Caco-2 (cell line): ENCODE measurements at regions not wholly inside any gene's neighbourhood (a gene's known extent, or its start where the extent isn't known, plus 50 kb on each side); places are given as distances from the start of the nearest gene placed in this dataset.

Experiments
- BruUV-seq: library from RNA; stranded (reverse); fragments of 400-500 nt; replicated peaks from 2 replicates; lab custom pipeline; 2021; lab: Mats Ljungman, UMichigan
- CTCF ChIA-PET: fragments of 300-600 bp; sonication (Branson Sonifier 250); formaldehyde crosslinking; loops from one replicate; lab custom pipeline; 2022; ENCODE audit warnings: antibody characterized with exemption; lab: Charles Lee
- POLR2A ChIA-PET: fragments of 300-600 bp; sonication (Branson Sonifier 250); formaldehyde crosslinking; loops from one replicate; lab custom pipeline; 2022; ENCODE audit warnings: antibody characterized with exemption; lab: Charles Lee
- DNase-seq, 2 experiments: peaks; one replicate each; pipeline versions ENCODE4 v3.0.0 to v3.0.0-alpha.2; 2020 to 2022
- H3K27me3 ChIP-seq: replicated peaks from 2 replicates; pipeline ENCODE4 v1.6.0; 2011; ENCODE audit warnings: low read length; ENCODE audit not compliant: control insufficient read depth, insufficient read depth
- H3K36me3 ChIP-seq: 2 replicates; pipeline ENCODE4 v1.5.1; 2011; ENCODE audit warnings: low read length; ENCODE audit not compliant: control insufficient read depth, insufficient read depth
- H3K4me1 ChIP-seq: fragments of 250-450 bp; sonication (Bioruptor Pico); 2 replicates; pipeline ENCODE4 v1.5.1; 2020; ENCODE audit warnings: mild to moderate bottlenecking
- H3K4me3 ChIP-seq: 2 replicates; pipeline ENCODE4 v1.5.1; 2011; ENCODE audit warnings: low read depth, mild to moderate bottlenecking, control low read depth, low read length
- H3K9me3 ChIP-seq: fragments of 250-450 bp; sonication (Bioruptor Pico); 2 replicates; pipeline ENCODE4 v1.5.1; 2020; ENCODE audit warnings: mild to moderate bottlenecking, moderate library complexity
- H3K27ac Mint-ChIP-seq: one replicate; pipeline ENCODE4 v1.8.0; 2022; ENCODE audit warnings: mixed read lengths; ENCODE audit not compliant: unreplicated experiment
- H3K27me3 Mint-ChIP-seq: one replicate; pipeline ENCODE4 v1.8.0; 2022; ENCODE audit warnings: mixed read lengths; ENCODE audit not compliant: insufficient read depth, unreplicated experiment
- H3K36me3 Mint-ChIP-seq: one replicate; pipeline ENCODE4 v1.8.0; 2022; ENCODE audit warnings: mild to moderate bottlenecking, mixed read lengths; ENCODE audit not compliant: insufficient read depth, unreplicated experiment
- H3K4me1 Mint-ChIP-seq: one replicate; pipeline ENCODE4 v1.8.0; 2022; ENCODE audit warnings: low read depth, mixed read lengths; ENCODE audit not compliant: unreplicated experiment
- H3K4me3 Mint-ChIP-seq: one replicate; pipeline ENCODE4 v1.8.0; 2022; ENCODE audit warnings: mild to moderate bottlenecking, moderate library complexity, mixed read lengths; ENCODE audit not compliant: unreplicated experiment
- H3K9me3 Mint-ChIP-seq: one replicate; pipeline ENCODE4 v1.8.0; 2022; ENCODE audit warnings: mixed read lengths; ENCODE audit not compliant: unreplicated experiment
- intact Hi-C: fragments of 100-400 bp; cut with micrococcal nuclease; formaldehyde crosslinking; loops from one replicate; pipeline ENCODE4 v1.10.0; 2022; ENCODE audit not compliant: unreplicated experiment
- TF ChIP-seq, protein P1 (sequence below), 2 experiments: fragments of 200-600 bp in 1 of 2; IDR thresholded peaks; 1 replicate in 1 of 2; 2 replicates in 1 of 2; pipeline versions ENCODE4 v1.5.1 to v1.8.0; 2011 to 2022; ENCODE audit warnings: antibody characterized with exemption in 1 of 2, control low read depth in 1 of 2, inconsistent platforms in 1 of 2, low read depth in 1 of 2, low read length in 1 of 2, mild to moderate bottlenecking in 1 of 2, moderate library complexity in 1 of 2; ENCODE audit not compliant: insufficient read depth in 1 of 2, severe bottlenecking in 1 of 2, unreplicated experiment in 1 of 2

DNA sequence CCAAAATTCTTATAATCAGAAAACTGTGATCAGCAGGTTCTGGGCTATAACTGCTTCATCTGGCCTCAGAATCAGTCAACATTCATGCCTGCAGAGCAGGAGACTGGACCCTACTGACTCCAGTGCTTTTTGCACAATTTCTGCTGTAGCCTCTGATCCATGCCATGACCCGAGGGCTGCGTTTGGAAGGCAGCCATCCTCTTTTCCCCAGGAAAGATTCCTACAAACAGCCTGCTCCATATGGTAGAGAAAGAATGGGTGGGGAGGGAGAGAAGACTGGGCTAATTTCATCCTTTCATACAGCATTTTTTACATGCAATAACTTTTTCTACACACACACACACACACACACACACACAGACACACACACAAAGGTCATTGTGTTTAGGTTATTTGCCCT, 133.0 kb upstream of the MMADHC start:
- no TSS peak for BruUV-seq
- TF ChIP-seq, protein P1, sequence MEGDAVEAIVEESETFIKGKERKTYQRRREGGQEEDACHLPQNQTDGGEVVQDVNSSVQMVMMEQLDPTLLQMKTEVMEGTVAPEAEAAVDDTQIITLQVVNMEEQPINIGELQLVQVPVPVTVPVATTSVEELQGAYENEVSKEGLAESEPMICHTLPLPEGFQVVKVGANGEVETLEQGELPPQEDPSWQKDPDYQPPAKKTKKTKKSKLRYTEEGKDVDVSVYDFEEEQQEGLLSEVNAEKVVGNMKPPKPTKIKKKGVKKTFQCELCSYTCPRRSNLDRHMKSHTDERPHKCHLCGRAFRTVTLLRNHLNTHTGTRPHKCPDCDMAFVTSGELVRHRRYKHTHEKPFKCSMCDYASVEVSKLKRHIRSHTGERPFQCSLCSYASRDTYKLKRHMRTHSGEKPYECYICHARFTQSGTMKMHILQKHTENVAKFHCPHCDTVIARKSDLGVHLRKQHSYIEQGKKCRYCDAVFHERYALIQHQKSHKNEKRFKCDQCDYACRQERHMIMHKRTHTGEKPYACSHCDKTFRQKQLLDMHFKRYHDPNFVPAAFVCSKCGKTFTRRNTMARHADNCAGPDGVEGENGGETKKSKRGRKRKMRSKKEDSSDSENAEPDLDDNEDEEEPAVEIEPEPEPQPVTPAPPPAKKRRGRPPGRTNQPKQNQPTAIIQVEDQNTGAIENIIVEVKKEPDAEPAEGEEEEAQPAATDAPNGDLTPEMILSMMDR (IDR thresholded peaks at IDR 0.05; ENCODE audit: insufficient read depth in 1 of 2, low read depth in 1 of 2, low read length in 1 of 2, severe bottlenecking in 1 of 2, unreplicated experiment in 1 of 2), result no peak
- H3K9me3 ChIP-seq, result no peaks in the 10 kb centered on the region
- ChIA-PET CTCF (no interaction called here), POLR2A (no interaction called here)
- H3K4me3 ChIP-seq, result no peak overlapping the region
- H3K27me3 ChIP-seq, result no peaks in the 10 kb centered on the region
- no peaks in the 10 kb centered on the region for H3K36me3 Mint-ChIP-seq
- DNase-seq, result no peak
- no peaks in the 10 kb centered on the region for H3K27me3 Mint-ChIP-seq
- H3K4me3 Mint-ChIP-seq, result no peak overlapping the region
- intact Hi-C loops, result no loop called here
- H3K9me3 Mint-ChIP-seq, result peaks cover 11% of the 10 kb centered on the region
- no peaks in the 10 kb centered on the region for H3K36me3 ChIP-seq
- peaks cover 7% of the 10 kb centered on the region for H3K4me1 Mint-ChIP-seq
- no peak overlapping the region for H3K27ac Mint-ChIP-seq
- peaks cover 7% of the 10 kb centered on the region; the same call in 1 of the 2 replicates for H3K4me1 ChIP-seq

DNA sequence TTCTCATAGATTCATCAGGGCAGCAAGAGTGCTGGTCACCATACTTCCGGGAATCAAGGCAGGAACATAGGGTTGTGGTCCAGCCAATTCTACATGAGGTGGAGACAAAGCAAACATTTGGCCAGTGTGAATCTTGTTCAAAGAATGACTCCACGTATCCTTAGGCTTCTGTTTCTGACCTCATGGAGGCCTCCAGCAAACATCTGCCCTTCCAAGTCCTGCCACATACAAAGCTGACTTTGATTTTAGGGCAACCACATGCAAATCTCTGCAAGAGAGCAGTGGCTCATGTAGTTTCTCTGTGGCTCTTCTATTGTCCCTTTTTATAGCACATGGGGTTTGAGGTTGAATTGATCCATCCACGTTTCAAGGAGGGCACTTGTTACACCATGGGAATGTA, 132.1 kb upstream of the MMADHC start:
- no TSS peak for BruUV-seq
- peaks cover under 1% of the 10 kb centered on the region for H3K4me1 Mint-ChIP-seq
- H3K36me3 ChIP-seq, result no peaks in the 10 kb centered on the region
- no peak overlapping the region for H3K27ac Mint-ChIP-seq
- POLR2A ChIA-PET, result no interaction called here
- no peaks in the 10 kb centered on the region for H3K27me3 ChIP-seq
- TF ChIP-seq, protein P1 (IDR thresholded peaks at IDR 0.05; ENCODE audit: insufficient read depth in 1 of 2, low read depth in 1 of 2, low read length in 1 of 2, severe bottlenecking in 1 of 2, unreplicated experiment in 1 of 2), result no peak
- intact Hi-C loops, result loop anchor here (5.0 kb wide), 1 partner anchor 107 kb away; no protein-coding TSS in a partner anchor
- H3K9me3 Mint-ChIP-seq, result peaks cover 11% of the 10 kb centered on the region
- CTCF ChIA-PET, result no interaction called here
- H3K4me3 Mint-ChIP-seq, result no peak overlapping the region
- H3K36me3 Mint-ChIP-seq, result no peaks in the 10 kb centered on the region
- H3K9me3 ChIP-seq, result no peaks in the 10 kb centered on the region
- H3K27me3 Mint-ChIP-seq, result no peaks in the 10 kb centered on the region
- H3K4me3 ChIP-seq, result no peak overlapping the region
- no peaks in the 10 kb centered on the region for H3K4me1 ChIP-seq
- DNase-seq, result no peak

DNA sequence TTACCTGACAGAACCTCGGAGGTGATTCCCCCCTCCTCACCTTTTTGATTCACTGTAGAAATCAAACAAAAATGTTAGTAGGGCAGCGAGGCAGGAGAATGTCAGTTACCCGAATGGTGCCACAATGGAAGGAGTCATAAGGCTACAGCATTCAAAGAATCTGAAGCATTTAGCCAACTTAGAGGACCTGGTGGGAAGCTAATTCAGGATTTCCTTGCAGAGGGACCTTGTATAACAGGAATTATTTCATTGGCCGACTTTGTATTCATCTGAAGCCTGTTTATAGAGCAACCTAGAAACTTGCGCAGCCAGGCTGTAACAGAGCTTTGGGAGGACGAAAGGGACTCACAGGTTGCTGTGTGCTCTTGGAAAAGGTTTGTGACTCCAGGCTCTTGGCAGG, 129.1 kb upstream of the MMADHC start:
- CTCF ChIA-PET, result no interaction called here
- TF ChIP-seq, protein P1 (IDR thresholded peaks at IDR 0.05; ENCODE audit: insufficient read depth in 1 of 2, low read depth in 1 of 2, low read length in 1 of 2, severe bottlenecking in 1 of 2, unreplicated experiment in 1 of 2), result no peak
- intact Hi-C loops, result loop anchor here (5.0 kb wide), 1 partner anchor 104 kb away; no protein-coding TSS in a partner anchor

More for the DNA sequence above, 129.1 kb upstream of the MMADHC start:
- Histone ChIP-seq H3K4me3 (no peak overlapping the region), H3K4me1 (no peaks in the 10 kb centered on the region), H3K36me3 (no peaks in the 10 kb centered on the region), H3K27me3 (no peaks in the 10 kb centered on the region), H3K9me3 (no peaks in the 10 kb centered on the region)
- no peaks in the 10 kb centered on the region for H3K36me3 Mint-ChIP-seq
- no peaks in the 10 kb centered on the region for H3K9me3 Mint-ChIP-seq
- no peaks in the 10 kb centered on the region for H3K27me3 Mint-ChIP-seq
- H3K27ac Mint-ChIP-seq, result no peak overlapping the region
- no peak for DNase-seq
- no peak overlapping the region for H3K4me3 Mint-ChIP-seq
- BruUV-seq, result no TSS peak
- no peaks in the 10 kb centered on the region for H3K4me1 Mint-ChIP-seq
- POLR2A ChIA-PET, result no interaction called here
